ENCODE measurements at regions not wholly inside any gene's neighbourhood (a gene's known extent, or its start where the extent isn't known, plus 50 kb on each side); places are given as distances from the start of the nearest gene placed in this dataset.

DNA sequence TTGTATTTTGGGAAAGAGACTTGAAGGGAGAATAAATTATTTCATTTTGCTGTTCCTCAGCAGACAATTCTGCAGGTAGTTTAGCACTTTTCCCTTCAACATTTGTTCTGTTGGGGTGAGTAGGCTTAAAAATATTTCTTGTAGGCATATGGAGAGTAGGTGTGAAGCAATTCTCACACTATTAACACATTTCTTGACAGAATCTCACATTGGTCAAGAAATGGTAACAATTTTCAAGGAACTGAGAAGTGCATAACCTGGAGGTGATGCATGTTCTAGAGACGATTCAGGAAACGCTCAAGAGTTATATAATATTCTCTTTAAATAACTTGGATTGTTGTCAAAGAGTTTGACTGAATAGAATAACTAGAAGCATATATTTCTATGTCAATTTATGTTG, 658.2 kb downstream of the STIM2 start:
- POLR2A ChIA-PET (ENCODE audit: unreplicated experiment) = no interaction called here
- Histone ChIP-seq H3K9me3 (ENCODE audit: insufficient read depth, low read depth) (no peaks in the 10 kb centered on the region), H3K36me3 (ENCODE audit: low read depth) (no peaks in the 10 kb centered on the region), H3K4me2 (no peak overlapping the region), H4K20me1 (ENCODE audit: insufficient read depth) (no peaks in the 10 kb centered on the region), H3K27me3 (ENCODE audit: insufficient read depth, low read depth) (no peaks in the 10 kb centered on the region), H3K4me3 (no peak overlapping the region), H3F3A (ENCODE audit: insufficient read depth, low read depth) (no peaks in the 10 kb centered on the region), H3K4me1 (replicated peaks; ENCODE audit: insufficient read depth) (no peaks in the 10 kb centered on the region), H2AFZ (no peak overlapping the region), H3K27ac (no peak overlapping the region), H3K9me2 (ENCODE audit: insufficient read depth) (no peaks in the 10 kb centered on the region; the same call in 1 of the 2 replicates), H3K79me2 (ENCODE audit: low read depth) (no peaks in the 10 kb centered on the region)
- BruUV-seq (replicated peaks) = no TSS peak
- DNase-seq = no peak
- TF ChIP-seq EZH2 (IDR thresholded peaks at IDR 0.05; ENCODE audit: low read depth) (no peak), CTCF (conservative IDR thresholded peaks at IDR 0.05) (no peak)
- intact Hi-C loops (cut with micrococcal nuclease; ENCODE audit: unreplicated experiment) = no loop called here
- CTCF ChIA-PET = no interaction called here

- H3K36me3 ChIP-seq (ENCODE audit: low read depth) = no peaks in the 10 kb centered on the region
- H3K4me1 ChIP-seq (replicated peaks; ENCODE audit: insufficient read depth) = no peaks in the 10 kb centered on the region
- no peak for DNase-seq
- no peaks in the 10 kb centered on the region for H3K79me2 ChIP-seq (ENCODE audit: low read depth)
- no peak overlapping the region for H3K4me3 ChIP-seq
- no peak overlapping the region for H2AFZ ChIP-seq
- H3F3A ChIP-seq (ENCODE audit: insufficient read depth, low read depth) = no peaks in the 10 kb centered on the region
- ChIA-PET POLR2A (ENCODE audit: unreplicated experiment) (no interaction called here), CTCF (no interaction called here)
- H3K27ac ChIP-seq = no peak overlapping the region
- no peak for TF ChIP-seq EZH2 (IDR thresholded peaks at IDR 0.05; ENCODE audit: low read depth)
- no peak for TF ChIP-seq CTCF (conservative IDR thresholded peaks at IDR 0.05)
- H3K9me2 ChIP-seq (ENCODE audit: insufficient read depth) = no peaks in the 10 kb centered on the region; the same call in 1 of the 2 replicates
- H3K27me3 ChIP-seq (ENCODE audit: insufficient read depth, low read depth) = no peaks in the 10 kb centered on the region
- no peak overlapping the region for H3K4me2 ChIP-seq
- no peaks in the 10 kb centered on the region for H3K9me3 ChIP-seq (ENCODE audit: insufficient read depth, low read depth)
- H4K20me1 ChIP-seq (ENCODE audit: insufficient read depth) = no peaks in the 10 kb centered on the region
- intact Hi-C loops (cut with micrococcal nuclease; ENCODE audit: unreplicated experiment) = no loop called here
- BruUV-seq (replicated peaks) = no TSS peak
Measured at GRCh38 chr4:27524224-27524623, 663.6 kb downstream of the STIM2 start.

DNA sequence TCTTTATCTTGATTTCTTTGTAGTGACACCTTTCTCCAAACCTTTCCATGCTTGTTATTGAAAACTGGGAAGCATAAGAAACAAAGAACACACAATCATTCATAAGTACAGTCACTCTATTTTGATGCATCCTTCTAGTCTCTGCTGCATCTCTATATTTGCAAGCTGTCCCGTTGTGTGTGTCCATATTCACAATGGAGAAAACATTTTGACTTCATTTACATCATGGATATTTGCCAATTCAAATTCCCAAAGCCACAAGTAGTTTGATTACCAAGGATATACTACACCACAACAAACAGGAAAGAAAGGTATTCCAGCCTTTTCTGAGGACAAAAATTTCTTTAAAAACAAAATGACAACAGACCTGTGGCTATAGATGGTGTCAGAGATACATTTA, 673.8 kb downstream of the STIM2 start:
- no peaks in the 10 kb centered on the region for H3K36me3 ChIP-seq (ENCODE audit: low read depth)
- no peaks in the 10 kb centered on the region for H3K4me1 ChIP-seq (replicated peaks; ENCODE audit: insufficient read depth)
- DNase-seq = no peak
- POLR2A ChIA-PET (ENCODE audit: unreplicated experiment) = no interaction called here
- intact Hi-C loops (cut with micrococcal nuclease; ENCODE audit: unreplicated experiment) = no loop called here
- H3K79me2 ChIP-seq (ENCODE audit: low read depth) = no peaks in the 10 kb centered on the region
- no peak overlapping the region for H3K4me3 ChIP-seq
- H3F3A ChIP-seq (ENCODE audit: insufficient read depth, low read depth) = no peaks in the 10 kb centered on the region
- H3K9me2 ChIP-seq (ENCODE audit: insufficient read depth) = no peaks in the 10 kb centered on the region
- H4K20me1 ChIP-seq (ENCODE audit: insufficient read depth) = no peaks in the 10 kb centered on the region
- CTCF ChIA-PET = no interaction called here
- H3K27ac ChIP-seq = no peak overlapping the region
- TF ChIP-seq EZH2 (IDR thresholded peaks at IDR 0.05; ENCODE audit: low read depth) = no peak
- no peak for TF ChIP-seq CTCF (conservative IDR thresholded peaks at IDR 0.05)
- no peaks in the 10 kb centered on the region for H3K27me3 ChIP-seq (ENCODE audit: insufficient read depth, low read depth)
- no peak overlapping the region for H3K4me2 ChIP-seq
- no peaks in the 10 kb centered on the region for H3K9me3 ChIP-seq (ENCODE audit: insufficient read depth, low read depth)
- no TSS peak for BruUV-seq (replicated peaks)
- no peak overlapping the region for H2AFZ ChIP-seq
